ENCODE measurements at regions not wholly inside any gene's neighbourhood (a gene's known extent, or its start where the extent isn't known, plus 50 kb on each side); places are given as distances from the start of the nearest gene placed in this dataset.

DNA sequence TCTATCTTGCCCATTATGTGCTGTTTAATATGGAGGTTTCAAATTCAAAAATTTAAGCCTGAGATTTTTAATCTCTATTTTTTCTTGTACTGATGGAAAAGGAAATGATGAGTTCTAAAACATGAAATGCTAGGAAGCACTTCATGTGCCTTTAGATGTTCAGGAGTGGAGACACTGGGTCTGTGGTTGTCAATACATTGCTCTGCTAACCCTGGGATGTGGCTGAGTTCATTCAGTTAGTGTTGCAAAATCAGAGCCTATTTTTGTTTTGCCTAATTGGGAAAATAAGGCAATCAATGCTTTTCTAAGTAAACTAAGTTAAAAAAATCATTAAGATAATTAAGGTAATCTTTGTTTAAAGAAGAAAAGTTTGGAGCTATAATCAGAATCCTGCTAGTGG is 83.1 kb downstream of the DIPK2A start:
- DNase-seq (ENCODE audit: low spot score), result no peak
- Histone ChIP-seq H3K27me3 (ENCODE audit: control insufficient read depth in 4 of 4, insufficient read depth in 4 of 4, low read length in 3 of 4) (no peaks in the 10 kb centered on the region), H3K27ac (ENCODE audit: low read depth in 1 of 2, low read length in 2 of 2) (no peak overlapping the region), H3K9ac (ENCODE audit: low read depth in 1 of 2, low read length in 2 of 2) (no peak overlapping the region), H3K36me3 (ENCODE audit: control insufficient read depth in 4 of 4, insufficient read depth in 3 of 4, low read depth in 1 of 4, low read length in 3 of 4) (no peaks in the 10 kb centered on the region), H3K4me3 (ENCODE audit: low read depth in 1 of 3, low read length in 3 of 3) (no peak overlapping the region), H3K4me1 (ENCODE audit: control insufficient read depth in 4 of 4, insufficient read depth in 4 of 4, low read length in 3 of 4) (peaks cover 0 to 11% (median 5%) of the 10 kb centered on the region in 4 donors), H3K9me3 (ENCODE audit: control insufficient read depth in 4 of 4, low read length in 3 of 4) (no peaks in the 10 kb centered on the region)
- TF ChIP-seq JUND (IDR thresholded peaks at IDR 0.05) (no peak), FOXA1 (IDR thresholded peaks at IDR 0.05) (no peak), YY1 (IDR thresholded peaks at IDR 0.05) (no peak), MAX (IDR thresholded peaks at IDR 0.05) (no peak), RAD21 (IDR thresholded peaks at IDR 0.05) (no peak), RXRA (IDR thresholded peaks at IDR 0.05) (no peak), HNF4A (conservative IDR thresholded peaks at IDR 0.05) (no peak), HNF4G (IDR thresholded peaks at IDR 0.05) (no peak), TAF1 (conservative IDR thresholded peaks at IDR 0.05) (no peak), REST (IDR thresholded peaks at IDR 0.05) (no peak)
- TF ChIP-seq, protein P1, sequence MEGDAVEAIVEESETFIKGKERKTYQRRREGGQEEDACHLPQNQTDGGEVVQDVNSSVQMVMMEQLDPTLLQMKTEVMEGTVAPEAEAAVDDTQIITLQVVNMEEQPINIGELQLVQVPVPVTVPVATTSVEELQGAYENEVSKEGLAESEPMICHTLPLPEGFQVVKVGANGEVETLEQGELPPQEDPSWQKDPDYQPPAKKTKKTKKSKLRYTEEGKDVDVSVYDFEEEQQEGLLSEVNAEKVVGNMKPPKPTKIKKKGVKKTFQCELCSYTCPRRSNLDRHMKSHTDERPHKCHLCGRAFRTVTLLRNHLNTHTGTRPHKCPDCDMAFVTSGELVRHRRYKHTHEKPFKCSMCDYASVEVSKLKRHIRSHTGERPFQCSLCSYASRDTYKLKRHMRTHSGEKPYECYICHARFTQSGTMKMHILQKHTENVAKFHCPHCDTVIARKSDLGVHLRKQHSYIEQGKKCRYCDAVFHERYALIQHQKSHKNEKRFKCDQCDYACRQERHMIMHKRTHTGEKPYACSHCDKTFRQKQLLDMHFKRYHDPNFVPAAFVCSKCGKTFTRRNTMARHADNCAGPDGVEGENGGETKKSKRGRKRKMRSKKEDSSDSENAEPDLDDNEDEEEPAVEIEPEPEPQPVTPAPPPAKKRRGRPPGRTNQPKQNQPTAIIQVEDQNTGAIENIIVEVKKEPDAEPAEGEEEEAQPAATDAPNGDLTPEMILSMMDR (IDR thresholded peaks at IDR 0.05; ENCODE audit: low read depth, low read length, missing input control), result no peak
- TF ChIP-seq, protein P2, sequence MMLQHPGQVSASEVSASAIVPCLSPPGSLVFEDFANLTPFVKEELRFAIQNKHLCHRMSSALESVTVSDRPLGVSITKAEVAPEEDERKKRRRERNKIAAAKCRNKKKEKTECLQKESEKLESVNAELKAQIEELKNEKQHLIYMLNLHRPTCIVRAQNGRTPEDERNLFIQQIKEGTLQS (IDR thresholded peaks at IDR 0.05), result no peak

GRCh38 chr3:144055604-144056003 is 84.0 kb downstream of the DIPK2A start:
- Histone ChIP-seq H3K9ac (ENCODE audit: low read depth in 1 of 2, low read length in 2 of 2) (no peak overlapping the region), H3K9me3 (ENCODE audit: control insufficient read depth in 4 of 4, low read length in 3 of 4) (no peaks in the 10 kb centered on the region), H3K27me3 (ENCODE audit: control insufficient read depth in 4 of 4, insufficient read depth in 4 of 4, low read length in 3 of 4) (no peaks in the 10 kb centered on the region), H3K27ac (ENCODE audit: low read depth in 1 of 2, low read length in 2 of 2) (no peak overlapping the region), H3K4me3 (ENCODE audit: low read depth in 1 of 3, low read length in 3 of 3) (no peak overlapping the region), H3K4me1 (ENCODE audit: control insufficient read depth in 4 of 4, insufficient read depth in 4 of 4, low read length in 3 of 4) (peaks cover 0 to 11% (median 5%) of the 10 kb centered on the region in 4 donors), H3K36me3 (ENCODE audit: control insufficient read depth in 4 of 4, insufficient read depth in 3 of 4, low read depth in 1 of 4, low read length in 3 of 4) (no peaks in the 10 kb centered on the region)
- WGBS, result 35% methylated on average over 1 of the region's 1 CpG
- no peak for DNase-seq (ENCODE audit: low spot score)
- no peak for TF ChIP-seq EGR1 (IDR thresholded peaks at IDR 0.05; ENCODE audit: low read depth in 2 of 2)
- peak in 1 of 2 donors; percentile 37 for TF ChIP-seq RXRA (IDR thresholded peaks at IDR 0.05)
- no peak for TF ChIP-seq NR2F2 (IDR thresholded peaks at IDR 0.05)
- peak; percentile 3 to 32 for TF ChIP-seq RAD21 (IDR thresholded peaks at IDR 0.05)
- TF ChIP-seq HNF4A (conservative IDR thresholded peaks at IDR 0.05), result peak in 1 of 2 donors; percentile 26
